ENCODE measurements at regions not wholly inside any gene's neighbourhood (a gene's known extent, or its start where the extent isn't known, plus 50 kb on each side); places are given as distances from the start of the nearest gene placed in this dataset.

- Histone ChIP-seq H3K27me3 (no peaks in the 10 kb centered on the region), H3K36me3 (no peaks in the 10 kb centered on the region), H3K4me1 (no peaks in the 10 kb centered on the region), H3K9me3 (no peaks in the 10 kb centered on the region), H3K27ac (no peak overlapping the region), H3K4me3 (no peak overlapping the region)
- ATAC-seq = no peak
- DNase-seq = no peak
- intact Hi-C loops (cut with DNase I) = no loop called here
- TF ChIP-seq POLR2A (IDR thresholded peaks at IDR 0.05) = no peak
- TF ChIP-seq, protein P1, sequence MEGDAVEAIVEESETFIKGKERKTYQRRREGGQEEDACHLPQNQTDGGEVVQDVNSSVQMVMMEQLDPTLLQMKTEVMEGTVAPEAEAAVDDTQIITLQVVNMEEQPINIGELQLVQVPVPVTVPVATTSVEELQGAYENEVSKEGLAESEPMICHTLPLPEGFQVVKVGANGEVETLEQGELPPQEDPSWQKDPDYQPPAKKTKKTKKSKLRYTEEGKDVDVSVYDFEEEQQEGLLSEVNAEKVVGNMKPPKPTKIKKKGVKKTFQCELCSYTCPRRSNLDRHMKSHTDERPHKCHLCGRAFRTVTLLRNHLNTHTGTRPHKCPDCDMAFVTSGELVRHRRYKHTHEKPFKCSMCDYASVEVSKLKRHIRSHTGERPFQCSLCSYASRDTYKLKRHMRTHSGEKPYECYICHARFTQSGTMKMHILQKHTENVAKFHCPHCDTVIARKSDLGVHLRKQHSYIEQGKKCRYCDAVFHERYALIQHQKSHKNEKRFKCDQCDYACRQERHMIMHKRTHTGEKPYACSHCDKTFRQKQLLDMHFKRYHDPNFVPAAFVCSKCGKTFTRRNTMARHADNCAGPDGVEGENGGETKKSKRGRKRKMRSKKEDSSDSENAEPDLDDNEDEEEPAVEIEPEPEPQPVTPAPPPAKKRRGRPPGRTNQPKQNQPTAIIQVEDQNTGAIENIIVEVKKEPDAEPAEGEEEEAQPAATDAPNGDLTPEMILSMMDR (IDR thresholded peaks at IDR 0.05) = no peak
- 56% methylated on average over 2 of the region's 2 CpGs for WGBS (ENCODE audit: insufficient coverage, low coverage, low lambda C conversion rate, missing lambda C conversion rate)
Observed at GRCh38 chr13:95451656-95452055, 100.9 kb upstream of the CLDN10 start.

GRCh38 chr13:95452375-95452774 lies 100.1 kb upstream of the CLDN10 start:
- intact Hi-C loops (cut with DNase I) = no loop called here
- H3K4me3 ChIP-seq = no peak overlapping the region
- no peaks in the 10 kb centered on the region for H3K9me3 ChIP-seq
- WGBS (ENCODE audit: insufficient coverage, low coverage, low lambda C conversion rate, missing lambda C conversion rate) = 22% methylated on average over 4 of the region's 4 CpGs
- no peaks in the 10 kb centered on the region for H3K36me3 ChIP-seq
- no peak overlapping the region for H3K27ac ChIP-seq
- TF ChIP-seq, protein P1 (IDR thresholded peaks at IDR 0.05) = no peak
- TF ChIP-seq POLR2A (IDR thresholded peaks at IDR 0.05) = no peak
- no peak for DNase-seq
- H3K4me1 ChIP-seq = no peaks in the 10 kb centered on the region
- H3K27me3 ChIP-seq = no peaks in the 10 kb centered on the region
- ATAC-seq = no peak

- no peaks in the 10 kb centered on the region for H3K4me1 ChIP-seq
- WGBS (ENCODE audit: insufficient coverage, low coverage, low lambda C conversion rate, missing lambda C conversion rate) = 33% methylated on average over 1 of the region's 1 CpG
- intact Hi-C loops (cut with DNase I) = no loop called here
- DNase-seq (no peak), ATAC-seq (no peak)
- no peaks in the 10 kb centered on the region for H3K36me3 ChIP-seq
- H3K9me3 ChIP-seq = no peaks in the 10 kb centered on the region
- no peak overlapping the region for H3K4me3 ChIP-seq
- TF ChIP-seq, protein P1 (IDR thresholded peaks at IDR 0.05) = no peak
- no peak for TF ChIP-seq POLR2A (IDR thresholded peaks at IDR 0.05)
- no peak overlapping the region for H3K27ac ChIP-seq
- no peaks in the 10 kb centered on the region for H3K27me3 ChIP-seq
Observed at GRCh38 chr13:95455782-95456181, 96.7 kb upstream of the CLDN10 start.

GRCh38 chr13:95456815-95457214 lies 95.7 kb upstream of the CLDN10 start:
- no peaks in the 10 kb centered on the region for H3K27me3 ChIP-seq
- ATAC-seq (no peak), DNase-seq (no peak)
- no peaks in the 10 kb centered on the region for H3K4me1 ChIP-seq
- WGBS (ENCODE audit: insufficient coverage, low coverage, low lambda C conversion rate, missing lambda C conversion rate) = 27% methylated on average over 3 of the region's 3 CpGs
- H3K4me3 ChIP-seq = no peak overlapping the region
- no peaks in the 10 kb centered on the region for H3K9me3 ChIP-seq
- H3K36me3 ChIP-seq = no peaks in the 10 kb centered on the region
- intact Hi-C loops (cut with DNase I) = no loop called here
- no peak for TF ChIP-seq POLR2A (IDR thresholded peaks at IDR 0.05)
- TF ChIP-seq, protein P1 (IDR thresholded peaks at IDR 0.05) = no peak
- H3K27ac ChIP-seq = no peak overlapping the region

GRCh38 chr13:95457294-95457693 lies 95.2 kb upstream of the CLDN10 start:
- WGBS (ENCODE audit: insufficient coverage, low coverage, low lambda C conversion rate, missing lambda C conversion rate) = 35% methylated on average over 4 of the region's 4 CpGs
- H3K36me3 ChIP-seq = no peaks in the 10 kb centered on the region
- H3K4me3 ChIP-seq = no peak overlapping the region
- TF ChIP-seq POLR2A (IDR thresholded peaks at IDR 0.05) = no peak
- TF ChIP-seq, protein P1 (IDR thresholded peaks at IDR 0.05) = no peak
- no peak for DNase-seq
- intact Hi-C loops (cut with DNase I) = no loop called here
- H3K4me1 ChIP-seq = no peaks in the 10 kb centered on the region
- no peaks in the 10 kb centered on the region for H3K9me3 ChIP-seq
- H3K27me3 ChIP-seq = no peaks in the 10 kb centered on the region
- H3K27ac ChIP-seq = no peak overlapping the region
- ATAC-seq = no peak

Measured in right lobe of liver (tissue), 6 donors.